Activated B cell treated with CpG ODN at 0.5 μM for 24 hours (primary cell): ENCODE measurements at regions not wholly inside any gene's neighbourhood (a gene's known extent, or its start where the extent isn't known, plus 50 kb on each side); places are given as distances from the start of the nearest gene placed in this dataset.
"Not testable (repeated sequence)": the region's sequence is repeated elsewhere in the genome, so short reads cannot be mapped to it uniquely, and the experiment has no call there.

Experiments used
- ATAC-seq: fragments of 200-7000 bp; cut with Tn5 transposase; one replicate; pipeline ENCODE4 v1.10.0; 2021; ENCODE audit warnings: low read depth, mild to moderate bottlenecking, moderate library complexity
- CTCF ChIA-PET: fragments of 350-600 bp; sonication (Branson Sonifier 250); formaldehyde crosslinking; loops from one replicate; lab custom pipeline; 2021; ENCODE audit warnings: antibody characterized with exemption; lab: Charles Lee
- POLR2A ChIA-PET: fragments of 350-600 bp; sonication (Branson Sonifier 250); formaldehyde crosslinking; loops from one replicate; lab custom pipeline; 2021; ENCODE audit warnings: antibody characterized with exemption; lab: Charles Lee
- DNase-seq: peaks from one replicate; pipeline ENCODE4 v3.0.0; 2022
- H3K27ac Mint-ChIP-seq: one replicate; pipeline ENCODE4 v1.8.0; 2020; ENCODE audit warnings: mixed read lengths
- H3K27me3 Mint-ChIP-seq: one replicate; pipeline ENCODE4 v1.8.0; 2021; ENCODE audit warnings: mixed read lengths
- H3K36me3 Mint-ChIP-seq: one replicate; pipeline ENCODE4 v1.8.0; 2021; ENCODE audit warnings: low read depth, mixed read lengths
- H3K4me1 Mint-ChIP-seq: one replicate; pipeline ENCODE4 v1.8.0; 2021; ENCODE audit warnings: mixed read lengths
- H3K4me3 Mint-ChIP-seq: one replicate; pipeline ENCODE4 v1.8.0; 2020; ENCODE audit warnings: mild to moderate bottlenecking, mixed read lengths
- H3K9me3 Mint-ChIP-seq: one replicate; pipeline ENCODE4 v1.8.0; 2020; ENCODE audit warnings: mixed read lengths
- intact Hi-C: fragments of 100-400 bp; cut with micrococcal nuclease; formaldehyde crosslinking; loops from one replicate; pipeline ENCODE4 v1.15.1; 2024
- TF ChIP-seq, protein P1 (sequence below): fragments of 200-600 bp; IDR thresholded peaks from one replicate; pipeline ENCODE4 v1.8.0; 2022; ENCODE audit warnings: antibody characterized with exemption, mild to moderate bottlenecking

DNA sequence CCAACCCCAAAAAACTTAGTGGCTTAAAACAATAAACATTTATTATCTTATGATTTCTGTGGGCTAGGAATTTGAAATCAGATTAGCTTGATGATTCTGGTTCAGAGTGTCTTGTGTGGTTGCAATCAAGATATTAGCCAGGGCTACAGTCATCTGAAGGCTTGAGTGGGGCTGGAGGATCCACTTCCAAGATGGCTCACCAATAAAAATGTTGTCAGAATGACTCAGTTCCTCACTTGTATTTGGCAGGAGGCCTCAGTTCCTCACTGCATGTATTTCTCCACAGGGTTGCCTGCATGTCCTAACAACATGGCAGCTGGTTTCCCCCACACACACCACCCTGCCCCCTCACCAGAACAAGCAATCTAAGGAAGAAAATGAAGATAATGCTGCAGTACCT is 98.2 kb upstream of the NIPBL start:
- TF ChIP-seq, protein P1, sequence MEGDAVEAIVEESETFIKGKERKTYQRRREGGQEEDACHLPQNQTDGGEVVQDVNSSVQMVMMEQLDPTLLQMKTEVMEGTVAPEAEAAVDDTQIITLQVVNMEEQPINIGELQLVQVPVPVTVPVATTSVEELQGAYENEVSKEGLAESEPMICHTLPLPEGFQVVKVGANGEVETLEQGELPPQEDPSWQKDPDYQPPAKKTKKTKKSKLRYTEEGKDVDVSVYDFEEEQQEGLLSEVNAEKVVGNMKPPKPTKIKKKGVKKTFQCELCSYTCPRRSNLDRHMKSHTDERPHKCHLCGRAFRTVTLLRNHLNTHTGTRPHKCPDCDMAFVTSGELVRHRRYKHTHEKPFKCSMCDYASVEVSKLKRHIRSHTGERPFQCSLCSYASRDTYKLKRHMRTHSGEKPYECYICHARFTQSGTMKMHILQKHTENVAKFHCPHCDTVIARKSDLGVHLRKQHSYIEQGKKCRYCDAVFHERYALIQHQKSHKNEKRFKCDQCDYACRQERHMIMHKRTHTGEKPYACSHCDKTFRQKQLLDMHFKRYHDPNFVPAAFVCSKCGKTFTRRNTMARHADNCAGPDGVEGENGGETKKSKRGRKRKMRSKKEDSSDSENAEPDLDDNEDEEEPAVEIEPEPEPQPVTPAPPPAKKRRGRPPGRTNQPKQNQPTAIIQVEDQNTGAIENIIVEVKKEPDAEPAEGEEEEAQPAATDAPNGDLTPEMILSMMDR = no peak
- no peak overlapping the region for H3K27ac Mint-ChIP-seq
- H3K4me1 Mint-ChIP-seq = no peaks in the 10 kb centered on the region
- intact Hi-C loops = no loop called here
- DNase-seq (no peak), ATAC-seq (no peak)
- no peaks in the 10 kb centered on the region for H3K36me3 Mint-ChIP-seq
- ChIA-PET CTCF (no interaction called here), POLR2A (no interaction called here)
- no peak overlapping the region for H3K4me3 Mint-ChIP-seq
- H3K9me3 Mint-ChIP-seq = peaks cover 9% of the 10 kb centered on the region
- peaks cover 16% of the 10 kb centered on the region for H3K27me3 Mint-ChIP-seq

- ATAC-seq, H3K27ac Mint-ChIP-seq, POLR2A ChIA-PET: not testable (repeated sequence)
These were observed 94.0 kb upstream of the NIPBL start for GRCh38 chr5:36782612-36783011.

GRCh38 chr5:36786448-36787012 is 90.0 kb upstream of the NIPBL start:
- ChIA-PET CTCF (no interaction called here), POLR2A (no interaction called here)
- H3K27me3 Mint-ChIP-seq = no peaks in the 10 kb centered on the region
- intact Hi-C loops = no loop called here
- TF ChIP-seq, protein P1 = no peak
- H3K9me3 Mint-ChIP-seq = no peaks in the 10 kb centered on the region
- H3K27ac Mint-ChIP-seq = no peak overlapping the region
- H3K4me3 Mint-ChIP-seq = no peak overlapping the region
- DNase-seq = no peak
- ATAC-seq = no peak
- peaks cover 9% of the 10 kb centered on the region for H3K4me1 Mint-ChIP-seq
- no peaks in the 10 kb centered on the region for H3K36me3 Mint-ChIP-seq

More at GRCh38 chr5:36782612-36783011, 94.0 kb upstream of the NIPBL start:
- H3K27me3 Mint-ChIP-seq, H3K36me3 Mint-ChIP-seq, intact Hi-C loops, H3K4me3 Mint-ChIP-seq, H3K9me3 Mint-ChIP-seq, CTCF ChIA-PET, H3K4me1 Mint-ChIP-seq, DNase-seq: not testable (repeated sequence)

DNA sequence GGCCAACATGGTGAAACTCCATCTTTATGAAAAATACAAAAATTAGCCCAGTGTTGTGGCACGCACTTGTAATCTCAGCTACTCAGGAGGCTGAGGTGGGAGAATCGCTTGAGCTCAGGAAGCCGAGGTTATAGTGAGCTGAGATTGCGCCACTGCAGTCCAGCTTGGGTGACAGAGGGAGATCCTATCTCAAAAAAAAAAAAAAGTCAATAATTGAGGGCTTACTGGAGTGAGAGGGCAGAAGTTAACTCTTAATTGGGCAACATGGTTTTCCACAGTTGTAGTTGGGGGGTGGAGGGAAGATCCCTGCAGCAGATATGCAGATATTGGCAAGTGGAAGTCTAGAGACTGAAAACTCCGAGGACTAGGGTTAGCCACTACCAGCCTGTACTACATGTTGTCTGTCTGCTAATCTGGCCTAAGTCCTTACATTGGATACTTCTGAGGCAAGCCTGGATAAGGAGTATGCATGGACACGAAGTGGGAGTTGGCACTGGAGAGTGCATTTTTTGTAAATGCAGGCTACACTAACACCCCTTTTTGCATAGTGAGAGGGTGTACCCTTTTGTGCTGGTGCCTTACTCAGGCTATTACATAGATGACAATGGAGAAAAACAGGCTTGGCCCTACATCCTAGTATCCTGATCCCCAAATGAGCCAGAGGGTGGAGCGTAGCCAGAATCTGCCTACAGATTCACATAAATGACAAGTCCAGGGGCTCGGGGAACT is 89.0 kb upstream of the NIPBL start:
- ChIA-PET CTCF (interaction anchor here (0.6 kb wide), 1 partner anchor 316 kb away, joined by 3 read pairs; no protein-coding TSS in a partner anchor), POLR2A (no interaction called here)
- intact Hi-C loops = no loop called here
- TF ChIP-seq, protein P1 = no peak
- ATAC-seq (no peak), DNase-seq (no peak)
- H3K27me3 Mint-ChIP-seq = peaks cover 1% of the 10 kb centered on the region
- no peaks in the 10 kb centered on the region for H3K36me3 Mint-ChIP-seq
- peaks cover 9% of the 10 kb centered on the region for H3K4me1 Mint-ChIP-seq
- no peak overlapping the region for H3K4me3 Mint-ChIP-seq
- H3K27ac Mint-ChIP-seq = no peak overlapping the region
- H3K9me3 Mint-ChIP-seq = no peaks in the 10 kb centered on the region

GRCh38 chr5:36790847-36791246 is 85.7 kb upstream of the NIPBL start:
- ChIA-PET CTCF (no interaction called here), POLR2A (no interaction called here)
- H3K9me3 Mint-ChIP-seq = no peaks in the 10 kb centered on the region
- H3K27ac Mint-ChIP-seq = no peak overlapping the region
- no peak overlapping the region for H3K4me3 Mint-ChIP-seq
- peaks cover 9% of the 10 kb centered on the region for H3K4me1 Mint-ChIP-seq
- ATAC-seq = no peak
- intact Hi-C loops = no loop called here
- TF ChIP-seq, protein P1 = no peak
- DNase-seq = no peak
- H3K27me3 Mint-ChIP-seq = peaks cover 5% of the 10 kb centered on the region
- no peaks in the 10 kb centered on the region for H3K36me3 Mint-ChIP-seq
